ENCODE measurements at regions not wholly inside any gene's neighbourhood (a gene's known extent, or its start where the extent isn't known, plus 50 kb on each side); places are given as distances from the start of the nearest gene placed in this dataset.

- Histone ChIP-seq H2BK15ac (ENCODE audit: low read length) (no peak overlapping the region), H2BK5ac (ENCODE audit: low read depth, low read length) (no peak overlapping the region), H3K9ac (replicated peaks in 1 of 4; ENCODE audit: extremely low read depth in 1 of 4, low read depth in 3 of 4, low read length in 3 of 4) (no peak overlapping the region), H3K36me3 (ENCODE audit: control insufficient read depth in 2 of 4, insufficient read depth in 4 of 4, low read length in 3 of 4) (no peaks in the 10 kb centered on the region), H3K4ac (replicated peaks; ENCODE audit: insufficient read length, low read depth, low read length) (no peak overlapping the region), H4K91ac (replicated peaks; ENCODE audit: insufficient read length, low read length) (no peak overlapping the region), H3K4me2 (ENCODE audit: insufficient read depth in 1 of 2, low read depth in 2 of 2, low read length in 2 of 2) (no peak overlapping the region), H3K79me1 (ENCODE audit: low read depth, low read length) (no peaks in the 10 kb centered on the region), H3K18ac (ENCODE audit: extremely low read depth, low read length) (no peak overlapping the region), H3K27ac (ENCODE audit: low read depth, low read length) (no peak overlapping the region), H2AK5ac (ENCODE audit: low read depth, low read length) (no peak overlapping the region), H2BK120ac (replicated peaks; ENCODE audit: low read depth, low read length) (no peak overlapping the region), H3K79me2 (ENCODE audit: control insufficient read depth in 1 of 2, insufficient read depth in 2 of 2, low read length in 2 of 2) (no peaks in the 10 kb centered on the region), H3K27me3 (replicated peaks in 1 of 4; ENCODE audit: control insufficient read depth in 3 of 4, extremely low read depth in 1 of 4, insufficient read depth in 3 of 4, low read length in 3 of 4) (no peaks in the 10 kb centered on the region), H3K23me2 (ENCODE audit: low read depth, low read length) (no peaks in the 10 kb centered on the region), H4K20me1 (replicated peaks in 1 of 2; ENCODE audit: control insufficient read depth in 1 of 2, insufficient read depth in 2 of 2, low read length in 2 of 2) (no peaks in the 10 kb centered on the region), H4K8ac (ENCODE audit: extremely low read depth, insufficient read depth, low read length) (no peak overlapping the region), H3K9me3 (ENCODE audit: insufficient read depth in 2 of 2, low read depth in 1 of 2, low read length in 1 of 2) (no peaks in the 10 kb centered on the region), H2AFZ (ENCODE audit: low read length) (no peak overlapping the region), H4K5ac (ENCODE audit: insufficient read length, low read depth, low read length) (no peak overlapping the region), H2BK20ac (ENCODE audit: low read length) (no peak overlapping the region), H2BK12ac (ENCODE audit: low read depth, low read length) (no peak overlapping the region), H3K23ac (ENCODE audit: insufficient read length) (no peak overlapping the region), H3K14ac (ENCODE audit: insufficient read length) (no peak overlapping the region), H3K56ac (replicated peaks; ENCODE audit: insufficient read length, low read depth, low read length) (no peak overlapping the region), H3K4me3 (ENCODE audit: extremely low read depth in 1 of 4, insufficient read depth in 2 of 4, low read depth in 3 of 4, low read length in 4 of 4) (no peak overlapping the region), H3K4me1 (replicated peaks in 1 of 4; ENCODE audit: control insufficient read depth in 3 of 4, insufficient read depth in 4 of 4, low read length in 3 of 4) (no peaks in the 10 kb centered on the region)
- TF ChIP-seq CTCF (IDR thresholded peaks at IDR 0.05; ENCODE audit: control extremely low read depth in 1 of 3, insufficient read depth in 1 of 3, low read depth in 1 of 3, low read length in 3 of 3), result no peak
- no peak for TF ChIP-seq BACH1 (IDR thresholded peaks at IDR 0.05; ENCODE audit: low read length)
- TF ChIP-seq KDM4A (IDR thresholded peaks at IDR 0.05; ENCODE audit: low read depth, low read length, severe bottlenecking), result no peak
- no peak for TF ChIP-seq BRCA1 (IDR thresholded peaks at IDR 0.05; ENCODE audit: low read depth, low read length)
- TF ChIP-seq KDM1A (IDR thresholded peaks at IDR 0.05; ENCODE audit: borderline replicate concordance, low read length), result no peak
- TF ChIP-seq EGR1 (IDR thresholded peaks at IDR 0.05; ENCODE audit: borderline replicate concordance, low read depth, low read length), result no peak
- no peak for TF ChIP-seq ATF3 (IDR thresholded peaks at IDR 0.05; ENCODE audit: insufficient read depth, low read depth, low read length)
- TF ChIP-seq CHD2 (IDR thresholded peaks at IDR 0.05; ENCODE audit: low read length), result no peak
- no peak for TF ChIP-seq RXRA (IDR thresholded peaks at IDR 0.05; ENCODE audit: insufficient read depth, low read depth, low read length)
- TF ChIP-seq CEBPB (IDR thresholded peaks at IDR 0.05; ENCODE audit: low read depth, low read length), result no peak
- no peak for DNase-seq (ENCODE audit: low read depth in 1 of 2, low spot score in 2 of 2)
- ChIA-PET CTCF (ENCODE audit: partially characterized antibody) (interaction anchor here (0.6 to 1.8 kb wide), 7 partner anchors 10 to 334 kb away, joined by 3 to 9 read pairs (median 4); no protein-coding TSS in a partner anchor), POLR2A (ENCODE audit: partially characterized antibody) (no interaction called here)
- WGBS, 2 experiments (ENCODE audit: extremely low coverage in 1 of 2, insufficient coverage in 1 of 2, insufficient read length in 1 of 2, insufficient replicate concordance in 2 of 2, low coverage in 1 of 2, low lambda C conversion rate in 2 of 2, missing lambda C conversion rate in 1 of 2), result 80% methylated on average over 4 of the region's 4 CpGs; no CpG with 5 or more reads in 1 of the 2 experiments
- no peak for FAIRE-seq
Observed at GRCh38 chr11:31921081-31921480, 110.0 kb upstream of the PAX6 start.

Measured in H1 (cell line).